RWPE2 (cell line): ENCODE measurements at regions not wholly inside any gene's neighbourhood (a gene's known extent, or its start where the extent isn't known, plus 50 kb on each side); places are given as distances from the start of the nearest gene placed in this dataset.

Experiments used
- ATAC-seq: fragments of 200-7000 bp; cut with Tn5 transposase; 3 replicates; pipeline ENCODE4 v1.9.1; 2021; ENCODE audit warnings: low read depth
- DNase-seq: peaks from one replicate; pipeline ENCODE4 v3.0.0-alpha.2; 2020; ENCODE audit warnings: low spot score
- H3K27ac ChIP-seq: fragments of 450-650 bp; 2 replicates; pipeline ENCODE4 v1.5.1; 2017; ENCODE audit warnings: mild to moderate bottlenecking; ENCODE audit not compliant: poor library complexity, severe bottlenecking
- H3K27me3 ChIP-seq: fragments of 250-450 bp; sonication (Bioruptor Pico); 2 replicates; pipeline ENCODE4 v1.5.1; 2021; ENCODE audit warnings: mild to moderate bottlenecking, moderate library complexity; ENCODE audit not compliant: insufficient read depth, poor library complexity, severe bottlenecking
- H3K36me3 ChIP-seq: fragments of 250-450 bp; sonication (Bioruptor Pico); 2 replicates; pipeline ENCODE4 v1.5.1; 2020; ENCODE audit warnings: low read depth, mild to moderate bottlenecking, moderate library complexity
- H3K4me1 ChIP-seq: fragments of 250-450 bp; sonication (Bioruptor Pico); 2 replicates; pipeline ENCODE4 v1.5.1; 2021; ENCODE audit warnings: mild to moderate bottlenecking, moderate library complexity; ENCODE audit not compliant: insufficient read depth, poor library complexity, severe bottlenecking
- H3K4me3 ChIP-seq: fragments of 250-450 bp; sonication (Bioruptor Pico); 2 replicates; pipeline ENCODE4 v1.5.1; 2021; ENCODE audit warnings: mild to moderate bottlenecking, moderate library complexity; ENCODE audit not compliant: severe bottlenecking
- H3K9me3 ChIP-seq: fragments of 250-450 bp; sonication (Bioruptor Pico); 2 replicates; pipeline ENCODE4 v1.5.1; 2021; ENCODE audit warnings: mild to moderate bottlenecking, moderate library complexity; ENCODE audit not compliant: severe bottlenecking
- TF ChIP-seq, protein P1 (sequence below): fragments of 450-650 bp; IDR thresholded peaks from one replicate; pipeline ENCODE4 v1.5.1; 2017; ENCODE audit warnings: mild to moderate bottlenecking, moderate library complexity; ENCODE audit not compliant: poor library complexity, severe bottlenecking

DNA sequence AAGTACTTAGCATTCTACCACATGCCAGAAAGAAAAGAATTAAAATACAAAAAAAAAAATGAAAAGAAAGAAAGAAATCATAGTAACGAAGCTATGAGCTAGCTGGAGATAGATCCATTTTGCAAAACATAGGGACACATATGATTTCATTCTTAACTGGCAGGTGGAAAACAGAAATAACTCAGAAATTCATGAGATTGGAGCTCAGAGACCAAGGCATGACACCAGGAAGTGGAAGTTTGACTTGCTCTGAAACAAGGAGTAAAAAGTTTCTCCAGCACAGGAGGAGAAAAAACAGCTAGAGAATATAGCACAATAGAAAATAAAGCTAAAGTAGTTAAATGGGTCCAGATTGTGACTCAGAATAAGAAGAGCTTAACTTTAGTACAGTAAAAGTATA lies 278.1 kb downstream of the ZEB2 start:
- no peaks in the 10 kb centered on the region for H3K9me3 ChIP-seq
- no peaks in the 10 kb centered on the region for H3K27me3 ChIP-seq
- H3K27ac ChIP-seq = no peak overlapping the region
- H3K4me3 ChIP-seq = no peak overlapping the region
- no peak for ATAC-seq
- H3K4me1 ChIP-seq = no peaks in the 10 kb centered on the region
- no peak for DNase-seq
- TF ChIP-seq, protein P1, sequence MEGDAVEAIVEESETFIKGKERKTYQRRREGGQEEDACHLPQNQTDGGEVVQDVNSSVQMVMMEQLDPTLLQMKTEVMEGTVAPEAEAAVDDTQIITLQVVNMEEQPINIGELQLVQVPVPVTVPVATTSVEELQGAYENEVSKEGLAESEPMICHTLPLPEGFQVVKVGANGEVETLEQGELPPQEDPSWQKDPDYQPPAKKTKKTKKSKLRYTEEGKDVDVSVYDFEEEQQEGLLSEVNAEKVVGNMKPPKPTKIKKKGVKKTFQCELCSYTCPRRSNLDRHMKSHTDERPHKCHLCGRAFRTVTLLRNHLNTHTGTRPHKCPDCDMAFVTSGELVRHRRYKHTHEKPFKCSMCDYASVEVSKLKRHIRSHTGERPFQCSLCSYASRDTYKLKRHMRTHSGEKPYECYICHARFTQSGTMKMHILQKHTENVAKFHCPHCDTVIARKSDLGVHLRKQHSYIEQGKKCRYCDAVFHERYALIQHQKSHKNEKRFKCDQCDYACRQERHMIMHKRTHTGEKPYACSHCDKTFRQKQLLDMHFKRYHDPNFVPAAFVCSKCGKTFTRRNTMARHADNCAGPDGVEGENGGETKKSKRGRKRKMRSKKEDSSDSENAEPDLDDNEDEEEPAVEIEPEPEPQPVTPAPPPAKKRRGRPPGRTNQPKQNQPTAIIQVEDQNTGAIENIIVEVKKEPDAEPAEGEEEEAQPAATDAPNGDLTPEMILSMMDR = no peak
- no peaks in the 10 kb centered on the region for H3K36me3 ChIP-seq

DNA sequence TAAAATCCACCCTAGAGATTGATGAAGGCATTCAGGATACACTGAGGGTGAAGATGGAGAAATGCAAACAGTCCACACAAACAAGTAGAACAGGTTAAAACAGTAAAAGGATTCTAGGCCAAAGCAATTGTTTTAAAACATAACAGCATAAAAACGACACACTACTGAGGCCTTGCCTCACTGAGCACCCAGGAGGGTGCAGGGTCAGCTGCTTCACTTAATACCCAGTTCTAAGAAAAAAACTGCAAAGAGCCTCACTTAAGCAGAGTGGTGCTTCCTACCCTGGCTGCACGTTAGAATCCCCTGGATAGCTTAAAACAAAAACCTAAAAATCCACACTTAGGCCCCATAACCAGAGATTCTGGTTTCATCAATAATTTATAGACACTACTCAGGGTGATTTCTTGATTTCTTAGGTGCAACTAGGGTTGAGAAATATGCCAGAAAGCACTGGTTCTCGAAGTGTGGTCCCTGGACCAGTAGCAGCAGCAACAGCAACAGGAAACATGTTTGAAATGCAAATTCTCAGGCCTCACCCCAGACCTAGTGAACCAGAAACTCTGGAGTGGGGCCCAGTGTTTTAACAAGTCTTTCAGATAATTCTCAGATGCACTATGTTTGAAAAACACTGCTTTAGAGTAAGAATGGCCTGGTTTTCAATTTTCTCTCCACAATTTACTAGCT lies 279.1 kb downstream of the ZEB2 start:
- Histone ChIP-seq H3K9me3 (no peaks in the 10 kb centered on the region), H3K27ac (no peak overlapping the region), H3K4me1 (no peaks in the 10 kb centered on the region), H3K27me3 (no peaks in the 10 kb centered on the region), H3K36me3 (no peaks in the 10 kb centered on the region), H3K4me3 (no peak overlapping the region)
- TF ChIP-seq, protein P1 = no peak
- DNase-seq (no peak), ATAC-seq (no peak)

GRCh38 chr2:144239726-144240125 lies 280.2 kb downstream of the ZEB2 start:
- ATAC-seq (no peak), DNase-seq (no peak)
- Histone ChIP-seq H3K27me3 (no peaks in the 10 kb centered on the region), H3K4me3 (no peak overlapping the region), H3K4me1 (no peaks in the 10 kb centered on the region), H3K9me3 (no peaks in the 10 kb centered on the region), H3K27ac (no peak overlapping the region), H3K36me3 (no peaks in the 10 kb centered on the region)
- TF ChIP-seq, protein P1 = no peak

DNA sequence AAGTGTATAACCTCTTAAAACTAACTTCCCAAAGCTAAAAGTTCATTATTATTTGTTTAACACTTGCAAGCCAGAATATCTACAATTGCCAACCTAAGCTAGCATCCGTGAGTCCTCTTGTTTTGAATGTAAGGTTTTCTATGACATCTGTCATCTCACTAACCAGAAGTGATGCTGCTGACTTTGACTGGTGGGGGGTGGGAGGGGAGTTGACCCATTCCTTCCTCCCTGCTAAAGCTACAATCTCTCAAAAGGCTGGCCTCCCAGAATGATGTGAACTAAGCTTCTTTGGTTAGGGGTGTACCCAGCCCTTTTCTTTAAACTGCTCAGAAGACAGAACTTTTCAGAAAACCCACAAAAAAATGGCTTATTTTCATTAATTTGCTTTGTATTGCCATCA lies 280.6 kb downstream of the ZEB2 start:
- ATAC-seq = no peak
- H3K27me3 ChIP-seq = no peaks in the 10 kb centered on the region
- TF ChIP-seq, protein P1 = no peak
- no peaks in the 10 kb centered on the region for H3K9me3 ChIP-seq
- no peak overlapping the region for H3K4me3 ChIP-seq
- H3K27ac ChIP-seq = no peak overlapping the region
- H3K4me1 ChIP-seq = no peaks in the 10 kb centered on the region
- DNase-seq = no peak
- H3K36me3 ChIP-seq = no peaks in the 10 kb centered on the region

DNA sequence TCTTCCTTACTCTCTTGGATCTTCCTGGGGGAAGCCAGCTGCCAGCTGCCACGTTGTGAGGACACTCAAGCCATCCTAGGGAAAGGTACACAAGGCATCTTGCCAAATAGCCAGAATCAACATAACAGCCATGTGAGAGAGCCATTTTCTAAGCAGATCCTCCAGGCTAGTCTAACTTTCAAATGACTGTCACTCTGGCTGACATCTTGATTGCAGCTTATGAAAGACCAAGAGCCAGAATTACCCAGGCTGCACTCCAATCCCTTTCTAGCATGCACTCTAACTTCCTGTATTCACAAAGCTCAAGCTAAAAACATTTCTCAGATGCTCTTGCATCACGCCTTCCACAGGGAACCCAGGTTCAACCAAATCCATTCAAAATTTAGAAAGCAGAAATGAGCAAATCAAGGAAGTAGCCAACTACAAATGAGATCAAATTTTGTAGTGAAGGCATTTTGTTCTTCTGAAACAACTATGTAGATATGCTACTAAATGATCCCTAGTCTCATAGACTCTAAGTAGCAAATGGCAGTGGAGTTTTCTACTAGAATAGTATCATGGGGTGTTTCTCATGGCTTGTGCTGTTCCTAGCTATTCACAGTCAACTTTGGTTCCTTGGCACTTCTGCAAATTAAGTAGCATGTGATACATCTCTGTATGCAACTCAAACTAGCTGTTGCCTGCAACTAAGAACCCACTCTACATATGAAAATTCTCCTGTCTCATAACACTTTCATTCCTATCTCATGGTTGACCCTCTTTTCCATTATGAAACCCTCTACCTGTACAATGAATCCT lies 281.9 kb downstream of the ZEB2 start:
- no peak for DNase-seq
- Histone ChIP-seq H3K9me3 (no peaks in the 10 kb centered on the region), H3K4me3 (no peak overlapping the region), H3K4me1 (no peaks in the 10 kb centered on the region), H3K27me3 (no peaks in the 10 kb centered on the region), H3K36me3 (no peaks in the 10 kb centered on the region), H3K27ac (no peak overlapping the region)
- TF ChIP-seq, protein P1 = no peak
- ATAC-seq = no peak
